HCT116 (cell line): ENCODE measurements at regions not wholly inside any gene's neighbourhood (a gene's known extent, or its start where the extent isn't known, plus 50 kb on each side); places are given as distances from the start of the nearest gene placed in this dataset.

ENCODE experiments used
- ATAC-seq: fragments of 200-7000 bp; cut with Tn5 transposase; 2 replicates; pipeline ENCODE4 v1.9.1; 2020; ENCODE audit warnings: mild to moderate bottlenecking, moderate library complexity
- BruUV-seq: library from RNA; stranded (reverse); fragments of 400-500 nt; replicated peaks from 2 replicates; lab custom pipeline; 2021; lab: Mats Ljungman, UMichigan
- CTCF ChIA-PET: fragments of 300-600 bp; sonication (Branson Sonifier 250); formaldehyde crosslinking; loops from one replicate; lab custom pipeline; 2021; ENCODE audit warnings: antibody characterized with exemption; lab: Charles Lee
- POLR2A ChIA-PET: fragments of 300-600, 350-600 bp; sonication (Branson Sonifier 250); formaldehyde crosslinking; loops from one replicate; lab custom pipeline; 2021; ENCODE audit warnings: antibody characterized with exemption; lab: Charles Lee
- RAD21 ChIA-PET, 2 experiments: fragments of 300-600 bp; sonication (Branson Sonifier 250); formaldehyde crosslinking; loops; one replicate each; lab custom pipeline; 2023; ENCODE audit warnings: low total read pairs in 2 of 2; ENCODE audit not compliant: uncharacterized antibody in 2 of 2, unreplicated experiment in 2 of 2, low non-redundant PET in 1 of 2; lab: Charles Lee
- DNase-seq: peaks from one replicate; pipeline ENCODE4 v3.0.0-alpha.2; 2010; ENCODE audit warnings: low read depth, low spot score
- H2AFZ ChIP-seq: fragments of 200-600 bp; shearing (Covaris generic), sonication (generic); 2 replicates; pipeline ENCODE4 v1.6.1; 2017; ENCODE audit warnings: low read depth, mixed run types, mixed read lengths, antibody characterized with exemption, low read length; ENCODE audit not compliant: poor library complexity, severe bottlenecking
- H3K27ac ChIP-seq: 2 replicates; pipeline ENCODE4 v1.5.1; 2012; ENCODE audit warnings: low read depth, low read length
- H3K27me3 ChIP-seq: fragments of 200-600 bp; sonication (generic); 2 replicates; pipeline ENCODE4 v1.6.1; 2016; ENCODE audit warnings: mixed run types, low read length, mixed read lengths; ENCODE audit not compliant: insufficient read depth
- H3K36me3 ChIP-seq, 2 experiments: fragments of 200-500 bp in 1 of 2; fragments of 200-600 bp in 1 of 2; sonication (Bioruptor generic) in 1 of 2; sonication (generic) in 1 of 2; 2 replicates each; pipeline versions ENCODE4 v1.5.1 to v1.6.1; 2014 to 2016; ENCODE audit warnings: low read length in 2 of 2, inconsistent platforms in 1 of 2, mixed read lengths in 1 of 2, mixed run types in 1 of 2; ENCODE audit not compliant: insufficient read depth in 2 of 2, control insufficient read depth in 1 of 2
- H3K4me1 ChIP-seq, 2 experiments: fragments of 200-600 bp in 1 of 2; sonication (generic) in 1 of 2; 2 replicates each; pipeline versions ENCODE4 v1.5.1 to v1.6.1; 2012 to 2017; ENCODE audit warnings: low read length in 2 of 2, inconsistent platforms in 1 of 2, mild to moderate bottlenecking in 1 of 2, mixed read lengths in 1 of 2, mixed run types in 1 of 2, moderate library complexity in 1 of 2; ENCODE audit not compliant: insufficient read depth in 2 of 2, control insufficient read depth in 1 of 2
- H3K4me2 ChIP-seq: fragments of 200-600 bp; sonication (generic); 2 replicates; pipeline ENCODE4 v1.6.1; 2017; ENCODE audit warnings: mixed run types, low read length, mixed read lengths
- H3K4me3 ChIP-seq, 2 experiments: fragments of 200-600 bp in 1 of 2; sonication (generic) in 1 of 2; replicated peaks in 1 of 2; 2 replicates each; pipeline ENCODE4 v1.5.1; 2011 to 2016; ENCODE audit warnings: low read length in 2 of 2, control low read depth in 1 of 2, low read depth in 1 of 2, mild to moderate bottlenecking in 1 of 2, mixed read lengths in 1 of 2, mixed run types in 1 of 2
- H3K79me2 ChIP-seq: fragments of 200-600 bp; sonication (generic); 2 replicates; pipeline ENCODE4 v1.6.1; 2017; ENCODE audit warnings: mild to moderate bottlenecking, mixed run types, low read length, moderate library complexity, mixed read lengths; ENCODE audit not compliant: insufficient read depth
- H3K9ac ChIP-seq: fragments of 200-600 bp; sonication (generic); 2 replicates; pipeline ENCODE4 v1.6.1; 2016; ENCODE audit warnings: low read length, mixed read lengths
- H3K9me2 ChIP-seq: fragments of 200-600 bp; sonication (generic), shearing (Covaris generic); 2 replicates; pipeline ENCODE4 v1.6.1; 2017; ENCODE audit warnings: mixed run types, mild to moderate bottlenecking, moderate library complexity; ENCODE audit not compliant: insufficient read depth
- H3K9me3 ChIP-seq, 2 experiments: fragments of 200-500 bp in 1 of 2; fragments of 200-600 bp in 1 of 2; sonication (Bioruptor generic) in 1 of 2; sonication (generic) in 1 of 2; 2 replicates each; pipeline ENCODE4 v1.6.1; 2014 to 2017; ENCODE audit warnings: low read length in 2 of 2, mixed read lengths in 2 of 2, inconsistent platforms in 1 of 2, low read depth in 1 of 2, mild to moderate bottlenecking in 1 of 2, mixed run types in 1 of 2, moderate library complexity in 1 of 2; ENCODE audit not compliant: control insufficient read depth in 1 of 2, insufficient read depth in 1 of 2
- H4K20me1 ChIP-seq: fragments of 200-600 bp; sonication (generic), shearing (Covaris generic); 2 replicates; pipeline ENCODE4 v1.6.1; 2017; ENCODE audit warnings: mixed run types, mild to moderate bottlenecking, moderate library complexity; ENCODE audit not compliant: insufficient read depth
- CEBPB ChIP-seq: IDR thresholded peaks from 2 replicates; pipeline ENCODE4 v1.6.1; 2012; ENCODE audit warnings: low read depth
- EGR1 ChIP-seq: IDR thresholded peaks from 2 replicates; pipeline ENCODE4 v1.6.1; 2012; ENCODE audit warnings: low read depth
- ELF1 ChIP-seq: IDR thresholded peaks from 2 replicates; pipeline ENCODE4 v1.6.1; 2012; ENCODE audit warnings: low read depth, borderline replicate concordance
- EZH2 ChIP-seq: fragments of 200-600 bp; sonication (generic); IDR thresholded peaks from 2 replicates; pipeline ENCODE4 v1.6.1; 2017; ENCODE audit warnings: antibody characterized with exemption, mixed run types
- FOSL1 ChIP-seq: IDR thresholded peaks from 2 replicates; pipeline ENCODE4 v1.6.1; 2012; ENCODE audit warnings: low read depth
- JUND ChIP-seq: IDR thresholded peaks from 2 replicates; pipeline ENCODE4 v1.6.1; 2012
- POLR2AphosphoS5 ChIP-seq: IDR thresholded peaks from 2 replicates; pipeline ENCODE4 v1.6.1; 2011; ENCODE audit warnings: mild to moderate bottlenecking, low read depth, low read length, moderate library complexity
- SP1 ChIP-seq: IDR thresholded peaks from 2 replicates; pipeline ENCODE4 v1.6.1; 2012; ENCODE audit warnings: low read depth
- SRF ChIP-seq: IDR thresholded peaks from 2 replicates; pipeline ENCODE4 v1.6.1; 2012; ENCODE audit warnings: low read depth
- TCF7L2 ChIP-seq: IDR thresholded peaks from 2 replicates; pipeline ENCODE4 v1.7.0; 2011; ENCODE audit warnings: borderline replicate concordance, inconsistent platforms; ENCODE audit not compliant: insufficient read depth, insufficient read length; ENCODE audit errors: extremely low read depth
- YY1 ChIP-seq: IDR thresholded peaks from 2 replicates; pipeline ENCODE4 v1.6.1; 2011; ENCODE audit warnings: low read length, low read depth, moderate library complexity, mild to moderate bottlenecking; ENCODE audit not compliant: insufficient replicate concordance; ENCODE audit errors: extremely low read depth
- ZFX ChIP-seq: fragments of 450-650 bp; IDR thresholded peaks from 2 replicates; pipeline ENCODE4 v1.6.1; 2017
- ZNF274 ChIP-seq: fragments of 200-500 bp; sonication (Bioruptor generic); IDR thresholded peaks from 2 replicates; pipeline ENCODE4 v1.6.1; 2014; ENCODE audit warnings: mild to moderate bottlenecking, low read depth, low read length, inconsistent platforms
- intact Hi-C: fragments of 100-400 bp; cut with micrococcal nuclease; formaldehyde crosslinking; loops from 2 replicates; pipeline ENCODE4 v1.10.0; 2022
- TF ChIP-seq, protein P1 (sequence below): IDR thresholded peaks from 2 replicates; pipeline ENCODE4 v1.6.1; 2012; ENCODE audit warnings: low read depth
- TF ChIP-seq, protein P2 (sequence below): IDR thresholded peaks from 2 replicates; pipeline ENCODE4 v1.6.1; 2012
- TF ChIP-seq, protein P3 (sequence below): IDR thresholded peaks from 2 replicates; pipeline ENCODE4 v1.6.1; 2012
- TF ChIP-seq, protein P4 (sequence below): IDR thresholded peaks from 2 replicates; pipeline ENCODE4 v1.6.1; 2011; ENCODE audit warnings: mild to moderate bottlenecking, low read length, moderate library complexity; ENCODE audit not compliant: insufficient replicate concordance; ENCODE audit errors: extremely low read depth
- TF ChIP-seq, protein P5 (sequence below), 3 experiments: fragments of 200-600 bp in 1 of 3; sonication (generic) in 1 of 3; IDR thresholded peaks in 2 of 3; conservative IDR thresholded peaks in 1 of 3; 2 replicates each; pipeline ENCODE4 v1.5.1; 2012 to 2017; ENCODE audit warnings: low read depth in 2 of 3, low read length in 2 of 3, antibody characterized with exemption in 1 of 3, borderline replicate concordance in 1 of 3, control low read depth in 1 of 3, mild to moderate bottlenecking in 1 of 3, mixed read lengths in 1 of 3, mixed run types in 1 of 3, moderate library complexity in 1 of 3; ENCODE audit not compliant: insufficient read depth in 1 of 3

DNA sequence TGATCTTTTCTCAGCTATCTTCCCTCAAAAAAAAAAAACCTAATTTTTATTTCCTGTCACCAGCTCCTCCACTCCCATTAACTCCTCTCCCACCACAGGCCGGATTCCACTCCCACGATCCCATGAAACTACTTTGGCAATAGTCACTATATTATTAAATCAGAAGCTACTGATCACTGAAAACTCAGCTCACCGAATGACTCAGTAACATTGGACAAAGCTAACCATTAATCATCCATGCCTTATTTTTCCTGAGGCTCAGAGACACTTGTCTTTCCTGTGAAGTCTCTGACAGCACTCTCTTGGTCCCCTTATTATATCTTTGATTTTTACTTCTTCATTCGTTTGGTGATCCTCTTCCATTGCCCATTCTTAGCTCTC, 260.2 kb downstream of the CGGBP1 start:
- ChIA-PET CTCF (no interaction called here), RAD21 (no interaction called here), POLR2A (no interaction called here)
- TF ChIP-seq, protein P1, sequence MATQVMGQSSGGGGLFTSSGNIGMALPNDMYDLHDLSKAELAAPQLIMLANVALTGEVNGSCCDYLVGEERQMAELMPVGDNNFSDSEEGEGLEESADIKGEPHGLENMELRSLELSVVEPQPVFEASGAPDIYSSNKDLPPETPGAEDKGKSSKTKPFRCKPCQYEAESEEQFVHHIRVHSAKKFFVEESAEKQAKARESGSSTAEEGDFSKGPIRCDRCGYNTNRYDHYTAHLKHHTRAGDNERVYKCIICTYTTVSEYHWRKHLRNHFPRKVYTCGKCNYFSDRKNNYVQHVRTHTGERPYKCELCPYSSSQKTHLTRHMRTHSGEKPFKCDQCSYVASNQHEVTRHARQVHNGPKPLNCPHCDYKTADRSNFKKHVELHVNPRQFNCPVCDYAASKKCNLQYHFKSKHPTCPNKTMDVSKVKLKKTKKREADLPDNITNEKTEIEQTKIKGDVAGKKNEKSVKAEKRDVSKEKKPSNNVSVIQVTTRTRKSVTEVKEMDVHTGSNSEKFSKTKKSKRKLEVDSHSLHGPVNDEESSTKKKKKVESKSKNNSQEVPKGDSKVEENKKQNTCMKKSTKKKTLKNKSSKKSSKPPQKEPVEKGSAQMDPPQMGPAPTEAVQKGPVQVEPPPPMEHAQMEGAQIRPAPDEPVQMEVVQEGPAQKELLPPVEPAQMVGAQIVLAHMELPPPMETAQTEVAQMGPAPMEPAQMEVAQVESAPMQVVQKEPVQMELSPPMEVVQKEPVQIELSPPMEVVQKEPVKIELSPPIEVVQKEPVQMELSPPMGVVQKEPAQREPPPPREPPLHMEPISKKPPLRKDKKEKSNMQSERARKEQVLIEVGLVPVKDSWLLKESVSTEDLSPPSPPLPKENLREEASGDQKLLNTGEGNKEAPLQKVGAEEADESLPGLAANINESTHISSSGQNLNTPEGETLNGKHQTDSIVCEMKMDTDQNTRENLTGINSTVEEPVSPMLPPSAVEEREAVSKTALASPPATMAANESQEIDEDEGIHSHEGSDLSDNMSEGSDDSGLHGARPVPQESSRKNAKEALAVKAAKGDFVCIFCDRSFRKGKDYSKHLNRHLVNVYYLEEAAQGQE: no peak
- TF ChIP-seq CEBPB: no peak
- TF ChIP-seq ZNF274: no peak
- no peak for TF ChIP-seq FOSL1
- TF ChIP-seq, protein P2, sequence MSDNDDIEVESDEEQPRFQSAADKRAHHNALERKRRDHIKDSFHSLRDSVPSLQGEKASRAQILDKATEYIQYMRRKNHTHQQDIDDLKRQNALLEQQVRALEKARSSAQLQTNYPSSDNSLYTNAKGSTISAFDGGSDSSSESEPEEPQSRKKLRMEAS: no peak
- TF ChIP-seq, protein P3, sequence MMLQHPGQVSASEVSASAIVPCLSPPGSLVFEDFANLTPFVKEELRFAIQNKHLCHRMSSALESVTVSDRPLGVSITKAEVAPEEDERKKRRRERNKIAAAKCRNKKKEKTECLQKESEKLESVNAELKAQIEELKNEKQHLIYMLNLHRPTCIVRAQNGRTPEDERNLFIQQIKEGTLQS: no peak
- TF ChIP-seq SP1: no peak
- no peak for TF ChIP-seq YY1
- TF ChIP-seq, protein P4, sequence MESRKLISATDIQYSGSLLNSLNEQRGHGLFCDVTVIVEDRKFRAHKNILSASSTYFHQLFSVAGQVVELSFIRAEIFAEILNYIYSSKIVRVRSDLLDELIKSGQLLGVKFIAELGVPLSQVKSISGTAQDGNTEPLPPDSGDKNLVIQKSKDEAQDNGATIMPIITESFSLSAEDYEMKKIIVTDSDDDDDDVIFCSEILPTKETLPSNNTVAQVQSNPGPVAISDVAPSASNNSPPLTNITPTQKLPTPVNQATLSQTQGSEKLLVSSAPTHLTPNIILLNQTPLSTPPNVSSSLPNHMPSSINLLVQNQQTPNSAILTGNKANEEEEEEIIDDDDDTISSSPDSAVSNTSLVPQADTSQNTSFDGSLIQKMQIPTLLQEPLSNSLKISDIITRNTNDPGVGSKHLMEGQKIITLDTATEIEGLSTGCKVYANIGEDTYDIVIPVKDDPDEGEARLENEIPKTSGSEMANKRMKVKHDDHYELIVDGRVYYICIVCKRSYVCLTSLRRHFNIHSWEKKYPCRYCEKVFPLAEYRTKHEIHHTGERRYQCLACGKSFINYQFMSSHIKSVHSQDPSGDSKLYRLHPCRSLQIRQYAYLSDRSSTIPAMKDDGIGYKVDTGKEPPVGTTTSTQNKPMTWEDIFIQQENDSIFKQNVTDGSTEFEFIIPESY: no peak
- TF ChIP-seq ELF1: no peak
- TF ChIP-seq POLR2AphosphoS5: no peak
- no peak for TF ChIP-seq SRF
- no peak for TF ChIP-seq EZH2
- TF ChIP-seq, protein P5, sequence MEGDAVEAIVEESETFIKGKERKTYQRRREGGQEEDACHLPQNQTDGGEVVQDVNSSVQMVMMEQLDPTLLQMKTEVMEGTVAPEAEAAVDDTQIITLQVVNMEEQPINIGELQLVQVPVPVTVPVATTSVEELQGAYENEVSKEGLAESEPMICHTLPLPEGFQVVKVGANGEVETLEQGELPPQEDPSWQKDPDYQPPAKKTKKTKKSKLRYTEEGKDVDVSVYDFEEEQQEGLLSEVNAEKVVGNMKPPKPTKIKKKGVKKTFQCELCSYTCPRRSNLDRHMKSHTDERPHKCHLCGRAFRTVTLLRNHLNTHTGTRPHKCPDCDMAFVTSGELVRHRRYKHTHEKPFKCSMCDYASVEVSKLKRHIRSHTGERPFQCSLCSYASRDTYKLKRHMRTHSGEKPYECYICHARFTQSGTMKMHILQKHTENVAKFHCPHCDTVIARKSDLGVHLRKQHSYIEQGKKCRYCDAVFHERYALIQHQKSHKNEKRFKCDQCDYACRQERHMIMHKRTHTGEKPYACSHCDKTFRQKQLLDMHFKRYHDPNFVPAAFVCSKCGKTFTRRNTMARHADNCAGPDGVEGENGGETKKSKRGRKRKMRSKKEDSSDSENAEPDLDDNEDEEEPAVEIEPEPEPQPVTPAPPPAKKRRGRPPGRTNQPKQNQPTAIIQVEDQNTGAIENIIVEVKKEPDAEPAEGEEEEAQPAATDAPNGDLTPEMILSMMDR (IDR thresholded peaks at IDR 0.05 in 2 of 3, conservative IDR thresholded peaks at IDR 0.05 in 1 of 3; ENCODE audit: borderline replicate concordance in 1 of 3, insufficient read depth in 1 of 3, low read depth in 2 of 3, low read length in 2 of 3): no peak
- no peak for TF ChIP-seq ZFX
- no peak for TF ChIP-seq EGR1
- TF ChIP-seq JUND: no peak
- TF ChIP-seq TCF7L2: no peak
- H3K4me3 ChIP-seq: no peak overlapping the region
- no peaks in the 10 kb centered on the region for H3K9me3 ChIP-seq
- no peaks in the 10 kb centered on the region for H3K79me2 ChIP-seq
- intact Hi-C loops: no loop called here
- BruUV-seq: no TSS peak
- no peaks in the 10 kb centered on the region for H4K20me1 ChIP-seq
- H3K27me3 ChIP-seq: 0 out of 2 replicates have a peak, but pooled peaks cover 5% of the 10 kb centered on the region
- H3K4me2 ChIP-seq: no peak overlapping the region
- H3K9ac ChIP-seq: no peak overlapping the region
- H3K36me3 ChIP-seq: no peaks in the 10 kb centered on the region
- no peak for ATAC-seq
- no peaks in the 10 kb centered on the region for H3K9me2 ChIP-seq
- no peak overlapping the region for H3K27ac ChIP-seq
- no peak overlapping the region for H2AFZ ChIP-seq
- DNase-seq: no peak
- no peaks in the 10 kb centered on the region for H3K4me1 ChIP-seq
